ENCODE measurements at regions not wholly inside any gene's neighbourhood (a gene's known extent, or its start where the extent isn't known, plus 50 kb on each side); places are given as distances from the start of the nearest gene placed in this dataset.
"Not testable (repeated sequence)": the region's sequence is repeated elsewhere in the genome, so short reads cannot be mapped to it uniquely, and the experiment has no call there.

DNA sequence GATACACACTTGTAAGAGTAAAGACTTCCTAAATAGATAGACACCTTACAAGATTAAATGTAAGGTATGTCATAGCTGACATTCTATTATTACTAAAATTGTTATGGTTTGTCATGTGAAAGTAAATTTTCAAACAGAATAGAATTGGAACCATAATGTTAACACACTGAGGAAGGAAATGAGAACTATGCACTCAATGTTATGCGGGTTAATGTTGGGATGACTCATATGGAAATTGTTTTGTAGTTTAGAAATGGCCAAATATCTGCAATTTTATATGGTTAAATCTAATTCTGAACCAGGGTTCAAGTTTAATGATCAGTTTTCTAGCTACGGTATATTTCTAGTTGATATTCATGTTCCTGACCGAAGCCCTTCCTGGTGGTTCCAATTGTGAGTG, 214.2 kb upstream of the ADO start:
- no peak for DNase-seq (ENCODE audit: low read depth)

DNA sequence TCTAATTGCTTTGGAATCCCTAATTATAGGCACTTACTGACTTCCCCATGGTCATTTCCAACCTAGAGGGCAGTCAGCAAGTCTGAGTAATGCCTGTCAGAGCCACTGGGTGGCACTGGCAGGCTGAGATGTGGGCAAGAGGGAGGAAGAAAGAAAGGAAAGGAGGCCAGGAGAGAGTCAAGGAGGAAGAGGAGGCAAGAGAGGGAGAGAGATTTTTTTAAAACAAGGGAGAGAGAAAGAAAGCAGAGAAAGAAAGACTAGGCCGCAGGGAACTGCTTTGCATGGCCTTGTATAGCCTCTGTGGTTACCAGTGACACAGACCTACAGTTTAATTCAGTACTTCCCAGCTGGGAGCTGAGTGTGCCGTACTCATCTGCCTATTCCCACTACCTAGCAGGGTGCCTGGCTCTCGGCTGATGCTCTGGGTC, 210.4 kb upstream of the ADO start:
- peak; percentile 28 for DNase-seq (ENCODE audit: low read depth)

DNA sequence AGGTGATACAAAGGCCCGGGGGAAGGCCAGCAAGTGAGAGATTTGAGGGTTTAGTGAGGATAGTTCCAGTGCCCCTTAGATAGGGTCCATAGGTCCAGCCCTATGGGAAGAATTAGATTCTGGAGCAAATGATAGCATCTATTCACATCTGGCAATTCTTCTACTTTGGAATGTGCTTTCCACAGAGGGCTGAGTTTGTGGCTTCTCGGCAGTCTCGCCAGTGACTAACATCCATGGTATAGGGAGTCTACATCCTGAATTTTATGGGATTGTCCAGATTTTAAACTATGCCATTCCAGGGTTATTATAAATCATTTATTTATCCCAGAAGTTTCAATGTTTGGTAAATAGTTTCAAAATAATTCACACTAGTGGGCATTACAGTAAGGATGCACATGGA, 207.3 kb upstream of the ADO start:
- DNase-seq (ENCODE audit: low read depth), result no peak

GRCh38 chr10:62599161-62599560, 205.4 kb upstream of the ADO start:
- no peak for DNase-seq (ENCODE audit: low read depth)

DNA sequence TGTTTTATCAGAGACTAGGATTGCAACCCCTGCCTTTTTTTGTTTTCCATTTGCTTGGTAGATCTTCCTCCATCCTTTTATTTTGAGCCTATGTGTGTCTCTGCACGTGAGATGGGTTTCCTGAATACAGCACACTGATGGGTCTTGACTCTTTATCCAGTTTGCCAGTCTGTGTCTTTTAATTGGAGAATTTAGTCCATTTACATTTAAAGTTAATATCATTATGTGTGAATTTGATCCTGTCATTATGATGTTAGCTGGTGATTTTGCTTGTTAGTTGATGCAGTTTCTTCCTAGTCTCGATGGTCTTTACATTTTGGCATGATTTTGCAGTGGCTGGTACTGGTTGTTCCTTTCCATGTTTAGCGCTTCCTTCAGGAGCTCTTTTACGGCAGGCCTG, 198.0 kb upstream of the ADO start:
- DNase-seq (ENCODE audit: low read depth), result not testable (repeated sequence)

- DNase-seq (ENCODE audit: low read depth), result not testable (repeated sequence)
Measured at GRCh38 chr10:62608189-62608875, 196.2 kb upstream of the ADO start.

DNA sequence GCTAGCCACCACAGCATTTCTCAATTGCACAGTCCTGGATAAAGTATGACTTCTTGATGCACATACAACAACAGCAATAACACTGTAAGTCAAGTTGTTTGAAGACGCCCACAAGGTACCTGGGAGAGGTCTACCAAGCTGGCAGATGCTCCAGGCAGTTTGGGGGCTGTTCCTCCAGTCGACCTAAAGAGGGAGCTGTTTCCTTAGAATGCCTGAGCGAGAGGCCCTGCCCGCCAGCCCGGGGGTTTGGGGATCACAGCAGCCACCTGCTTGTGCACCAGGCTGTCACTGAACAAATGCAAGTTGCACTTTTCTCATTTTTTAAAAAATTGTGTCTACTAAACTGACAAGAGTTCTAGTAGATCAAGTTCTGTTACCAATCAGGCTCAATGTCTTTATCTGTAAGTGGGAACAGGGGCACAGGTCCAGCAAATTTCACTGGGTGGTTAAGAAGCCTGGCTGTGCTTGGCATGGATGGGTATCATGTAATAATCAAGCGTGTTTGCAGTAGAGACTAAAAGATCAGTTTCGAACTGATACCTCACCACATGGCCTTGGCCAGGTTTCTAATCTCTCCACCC, 193.8 kb upstream of the ADO start:
- DNase-seq (ENCODE audit: low read depth), result peak; percentile 60

DNA sequence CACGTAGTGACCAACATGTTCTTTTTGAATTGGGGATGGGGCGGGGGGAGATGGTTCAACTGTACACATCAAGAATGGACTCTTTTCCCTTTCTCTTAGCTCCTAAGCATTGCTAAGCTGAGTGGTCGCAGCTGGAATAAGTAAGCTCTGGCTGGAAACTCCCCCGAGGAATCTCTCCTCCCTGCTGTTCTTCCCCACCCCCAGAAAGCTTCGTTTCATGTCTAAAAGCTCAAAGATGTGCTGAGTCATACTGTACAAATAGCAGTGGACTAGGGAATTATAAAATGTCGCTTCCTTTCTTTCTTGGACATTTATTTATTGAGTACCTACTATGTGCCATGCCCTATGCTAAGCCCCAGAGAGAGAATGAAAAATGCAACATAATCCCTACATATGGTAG, 191.1 kb upstream of the ADO start:
- no peak for DNase-seq (ENCODE audit: low read depth)

GRCh38 chr10:62613859-62614258, 190.7 kb upstream of the ADO start:
- DNase-seq (ENCODE audit: low read depth), result no peak

DNA sequence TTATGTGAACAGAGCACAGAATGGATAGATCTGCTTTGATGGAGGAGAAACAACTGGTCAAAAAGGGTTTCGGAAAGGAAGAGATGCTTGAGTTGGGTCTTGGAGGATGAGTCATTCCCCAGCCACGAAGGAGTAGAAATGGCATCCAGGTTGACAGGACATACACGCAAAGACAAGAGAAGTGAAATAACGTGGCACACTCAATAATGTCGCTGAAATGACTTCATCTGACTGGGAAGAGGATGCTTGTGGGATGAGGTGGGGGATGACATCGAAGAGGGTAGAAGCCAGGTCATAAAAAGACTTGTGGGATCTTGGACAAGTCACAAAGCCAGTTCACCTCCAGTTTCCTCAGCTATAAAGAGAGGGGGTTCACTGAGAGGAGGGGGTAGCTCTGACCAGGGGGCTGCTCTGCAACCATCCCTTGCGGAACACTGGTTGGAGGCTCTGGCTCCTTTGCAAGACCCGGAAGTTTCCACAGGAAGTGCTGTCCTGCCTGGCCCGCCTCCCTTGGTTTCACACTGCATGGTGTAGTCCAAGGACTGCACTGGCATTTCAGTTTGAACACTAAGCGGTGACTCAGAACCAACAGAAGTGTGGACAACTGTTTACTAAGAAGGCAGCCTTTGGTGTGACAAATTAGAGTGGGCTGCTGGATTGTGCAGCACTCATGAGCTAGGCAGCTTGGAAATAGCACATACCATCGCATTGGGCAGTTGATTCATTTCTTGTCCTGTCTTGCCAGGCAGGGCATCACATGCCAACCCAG, 189.9 kb upstream of the ADO start:
- no peak for DNase-seq (ENCODE audit: low read depth)

GRCh38 chr10:62616885-62617590, 187.5 kb upstream of the ADO start:
- DNase-seq (ENCODE audit: low read depth), result no peak

DNA sequence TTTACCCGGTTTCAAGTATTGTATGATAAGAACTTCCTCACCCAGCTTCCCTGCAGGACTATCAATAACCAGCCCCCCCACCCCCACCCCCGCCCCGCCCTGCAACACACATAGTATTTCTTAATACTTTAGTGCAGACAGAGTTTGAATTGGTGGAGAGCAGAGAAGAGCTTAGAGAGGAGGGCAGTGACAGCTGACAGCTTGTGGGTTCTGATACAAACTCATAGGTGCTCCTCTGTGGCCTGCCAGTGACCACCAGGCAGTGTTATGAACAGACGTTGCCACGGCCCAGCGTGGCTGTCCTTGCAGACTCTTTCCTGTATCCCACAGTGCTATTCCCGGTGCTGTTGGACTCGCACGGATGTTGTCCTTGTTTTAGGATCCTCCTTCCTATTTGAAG, 186.9 kb upstream of the ADO start:
- DNase-seq (ENCODE audit: low read depth), result no peak

DNA sequence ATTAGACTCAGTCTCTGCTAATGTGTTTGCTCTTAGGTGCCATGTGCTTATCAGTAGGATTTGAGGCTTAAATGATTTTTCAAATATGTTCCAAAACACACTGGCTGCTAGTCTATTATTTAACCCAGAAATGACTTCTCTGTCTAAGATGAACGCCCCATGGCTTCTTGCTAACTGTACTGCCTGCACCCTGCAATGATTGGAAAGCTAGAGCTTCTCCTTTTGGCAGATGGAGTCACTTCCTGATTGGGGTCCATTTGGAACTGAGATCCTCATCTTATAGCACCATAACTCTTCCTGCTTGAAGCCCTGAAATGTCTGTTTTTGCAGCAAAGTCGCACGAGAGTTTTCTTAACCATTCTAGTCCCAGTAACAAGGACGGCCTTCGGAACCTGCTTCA, 186.5 kb upstream of the ADO start:
- no peak for DNase-seq (ENCODE audit: low read depth)

- DNase-seq (ENCODE audit: low read depth), result no peak
Measured at GRCh38 chr10:62618576-62619412, 185.7 kb upstream of the ADO start.

- DNase-seq (ENCODE audit: low read depth), result no peak
Measured at GRCh38 chr10:62619413-62619738, 185.1 kb upstream of the ADO start.

DNA sequence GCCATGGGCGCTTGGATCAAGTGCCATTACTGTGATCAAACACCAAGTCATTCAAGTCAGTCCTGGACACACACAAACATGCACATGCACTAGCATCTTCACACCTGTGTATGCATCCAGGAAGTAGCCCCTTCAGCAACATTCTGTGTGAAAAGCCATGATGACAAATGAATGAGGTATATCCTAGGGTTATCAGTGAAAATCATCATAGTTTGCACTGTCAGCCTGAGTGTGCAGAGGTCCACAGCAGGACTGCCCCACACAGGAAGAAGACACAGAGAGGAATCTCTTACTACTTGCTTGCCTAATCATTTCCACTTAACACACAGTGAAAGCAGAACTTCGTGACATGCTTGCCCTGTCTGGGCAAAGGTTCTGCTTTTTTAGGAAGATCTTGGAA, 184.0 kb upstream of the ADO start:
- DNase-seq (ENCODE audit: low read depth), result no peak

DNA sequence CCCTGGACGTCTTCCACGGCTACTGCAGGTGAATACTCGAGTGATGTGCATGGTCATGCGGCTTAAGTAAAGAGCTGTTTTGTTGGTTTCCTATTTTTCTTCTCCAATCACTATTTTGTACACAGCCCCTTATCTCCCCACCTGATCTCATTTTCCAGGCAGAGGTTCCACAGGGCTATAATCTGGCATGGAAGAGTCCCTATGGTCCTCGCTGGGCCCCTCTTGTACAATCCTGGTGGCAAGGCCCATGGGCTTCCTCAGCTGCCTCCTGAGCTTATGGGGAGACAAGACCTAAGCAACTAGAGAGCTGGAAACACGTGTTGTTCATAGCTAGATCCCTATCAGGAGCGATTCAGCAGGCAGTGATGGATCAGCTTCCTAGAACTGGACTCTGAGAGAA, 181.3 kb upstream of the ADO start:
- DNase-seq (ENCODE audit: low read depth), result no peak

DNA sequence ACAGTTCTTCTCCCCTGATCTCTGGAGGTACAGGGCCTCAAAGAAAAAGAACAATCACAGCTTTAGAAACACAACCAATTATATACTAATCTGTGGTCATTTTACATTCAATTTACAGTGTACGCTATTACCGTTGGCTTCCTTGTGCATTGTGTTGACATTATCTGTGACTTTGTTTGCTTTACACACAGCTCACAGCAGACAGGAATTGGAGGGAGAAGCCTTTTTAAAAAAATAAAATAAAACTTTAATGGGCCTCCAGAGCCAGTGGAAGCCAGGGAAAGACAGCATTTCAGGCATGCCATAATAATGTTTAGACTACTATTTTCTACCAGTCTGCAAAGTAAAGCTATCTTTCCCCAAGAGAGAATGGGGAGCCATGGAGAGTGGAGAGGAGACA, 179.0 kb upstream of the ADO start:
- no peak for DNase-seq (ENCODE audit: low read depth)

DNA sequence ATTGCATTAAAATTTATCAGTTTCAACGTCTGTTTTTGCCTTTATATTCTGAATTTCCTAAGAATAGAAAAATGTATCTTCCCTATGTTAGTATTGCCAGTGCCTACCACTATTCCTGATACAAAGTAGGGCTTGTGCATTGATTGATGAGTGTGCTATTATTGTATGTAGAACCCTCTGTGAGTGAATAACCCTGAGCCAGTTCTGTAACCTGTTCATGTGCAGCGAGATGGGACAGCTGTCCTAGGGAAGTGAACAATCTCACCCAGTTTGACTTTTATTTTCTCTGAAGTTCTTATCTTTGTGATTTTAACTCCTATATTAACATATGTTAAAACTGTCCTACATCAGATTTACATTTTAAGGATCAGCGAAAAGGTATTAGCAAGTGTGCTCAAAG, 178.4 kb upstream of the ADO start:
- no peak for DNase-seq (ENCODE audit: low read depth)

GRCh38 chr10:62626817-62627216, 177.7 kb upstream of the ADO start:
- DNase-seq (ENCODE audit: low read depth), result no peak

DNA sequence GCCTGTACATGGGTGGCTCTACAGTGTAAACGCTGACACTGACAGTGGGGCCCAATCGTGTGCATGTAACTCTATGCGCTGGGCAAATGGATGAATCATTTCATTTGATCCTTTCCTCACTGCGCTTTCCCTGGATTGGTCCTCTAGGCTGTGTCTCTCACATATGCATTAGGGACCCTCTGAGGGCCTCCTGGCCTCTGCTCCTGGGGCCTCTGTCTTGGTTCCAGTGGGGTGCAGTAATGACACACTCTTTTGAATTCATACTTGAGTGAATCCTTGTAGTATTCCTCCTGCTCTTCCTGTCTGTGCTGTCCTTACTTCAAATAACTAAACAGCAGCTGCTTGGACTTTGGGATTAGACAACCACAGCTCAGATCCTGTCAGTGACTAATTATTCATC, 176.5 kb upstream of the ADO start:
- DNase-seq (ENCODE audit: low read depth), result no peak

DNA sequence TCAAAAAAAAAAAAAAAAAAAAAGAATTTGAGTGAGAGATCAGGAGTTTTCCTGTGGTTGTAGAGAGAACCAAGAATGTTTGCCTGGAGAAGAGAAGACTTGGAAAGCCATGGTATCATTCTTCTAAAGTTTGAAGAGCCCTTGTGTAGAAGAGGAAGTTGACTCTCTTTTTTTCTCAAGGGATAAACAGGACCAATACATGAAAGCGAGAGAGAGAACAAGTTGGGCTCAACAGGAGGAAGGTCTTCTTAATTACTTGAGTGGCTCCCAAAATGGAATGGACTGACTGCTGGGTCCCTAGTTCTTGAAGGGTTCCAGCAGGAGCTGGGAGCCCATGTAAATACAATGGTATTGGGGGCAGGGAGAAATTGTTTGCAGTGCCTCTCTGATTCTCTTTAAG, 173.3 kb upstream of the ADO start:
- no peak for DNase-seq (ENCODE audit: low read depth)
